SK-N-SH treated with all-trans-retinoic acid at 6 μM for 48 hours (cell line): ENCODE measurements at regions not wholly inside any gene's neighbourhood (a gene's known extent, or its start where the extent isn't known, plus 50 kb on each side); places are given as distances from the start of the nearest gene placed in this dataset.

Experiments used
- ATAC-seq: fragments of 200-7000 bp; cut with Tn5 transposase; 3 replicates; pipeline ENCODE4 v1.9.1; 2020; ENCODE audit warnings: mild to moderate bottlenecking, moderate library complexity
- BACH2 ChIP-seq: fragments of 250-450 bp; sonication (Bioruptor Pico); IDR thresholded peaks from 2 replicates; pipeline ENCODE4 v1.9.0; 2021; ENCODE audit warnings: mild to moderate bottlenecking, borderline replicate concordance
- ESRRG ChIP-seq: fragments of 250-450 bp; sonication (Bioruptor Pico); IDR thresholded peaks from 2 replicates; pipeline ENCODE4 v1.6.1; 2021; ENCODE audit warnings: mild to moderate bottlenecking
- GLIS3 ChIP-seq: fragments of 250-450 bp; sonication (Bioruptor Pico); IDR thresholded peaks from 2 replicates; pipeline ENCODE4 v1.5.0; 2020; ENCODE audit warnings: mild to moderate bottlenecking, moderate library complexity
- ISL1 ChIP-seq: fragments of 250-450 bp; sonication (Bioruptor Pico); IDR thresholded peaks from 2 replicates; pipeline ENCODE4 v2.1.2; 2022; ENCODE audit warnings: mild to moderate bottlenecking, moderate library complexity
- OSR1 ChIP-seq: fragments of 250-450 bp; sonication (Bioruptor Pico); IDR thresholded peaks from 2 replicates; pipeline ENCODE4 v1.8.0; 2022; ENCODE audit warnings: moderate library complexity, mild to moderate bottlenecking, inconsistent platforms
- PPARA ChIP-seq: fragments of 250-450 bp; sonication (Bioruptor Pico); IDR thresholded peaks from 2 replicates; pipeline ENCODE4 v1.5.0; 2020; ENCODE audit warnings: mild to moderate bottlenecking, borderline replicate concordance
- SNAI2 ChIP-seq: fragments of 250-450 bp; sonication (Bioruptor Pico); IDR thresholded peaks from 2 replicates; pipeline ENCODE4 v1.5.0; 2020; ENCODE audit warnings: mild to moderate bottlenecking, moderate library complexity
- TCF4 ChIP-seq: fragments of 250-450 bp; sonication (Bioruptor Pico); IDR thresholded peaks from 2 replicates; pipeline ENCODE4 v1.8.0; 2021; ENCODE audit warnings: mild to moderate bottlenecking, moderate library complexity, borderline replicate concordance
- TOX ChIP-seq: fragments of 250-450 bp; sonication (Bioruptor Pico); IDR thresholded peaks from 2 replicates; pipeline ENCODE4 v1.8.0; 2021; ENCODE audit warnings: mild to moderate bottlenecking, moderate library complexity, borderline replicate concordance
- ZFP3 ChIP-seq: fragments of 250-450 bp; sonication (Bioruptor Pico); IDR thresholded peaks from 2 replicates; pipeline ENCODE4 v1.5.0; 2020; ENCODE audit warnings: mild to moderate bottlenecking, moderate library complexity
- ZFP30 ChIP-seq: fragments of 450-650 bp; formaldehyde crosslinking; IDR thresholded peaks from 2 replicates; pipeline ENCODE4 v1.5.0; 2022; ENCODE audit warnings: mild to moderate bottlenecking, moderate library complexity
- ZNF565 ChIP-seq: fragments of 450-650 bp; formaldehyde crosslinking; conservative IDR thresholded peaks from 2 replicates; pipeline ENCODE4 v1.5.0; 2020; ENCODE audit warnings: low read depth, mild to moderate bottlenecking, moderate library complexity
- ZNF70 ChIP-seq: fragments of 450-650 bp; formaldehyde crosslinking; IDR thresholded peaks from 2 replicates; pipeline ENCODE4 v1.5.0; 2020; ENCODE audit warnings: mild to moderate bottlenecking, moderate library complexity
- TF ChIP-seq, protein P1 (sequence below): fragments of 250-450 bp; sonication (Bioruptor Pico); IDR thresholded peaks from 2 replicates; pipeline ENCODE4 v1.5.1; 2020; ENCODE audit warnings: low read depth, mild to moderate bottlenecking, moderate library complexity
- TF ChIP-seq, protein P2 (sequence below): fragments of 250-450 bp; sonication (Bioruptor Pico); IDR thresholded peaks from 2 replicates; pipeline ENCODE4 v1.5.0; 2020; ENCODE audit warnings: mild to moderate bottlenecking, moderate library complexity
- TF ChIP-seq, protein P3 (sequence below): fragments of 250-450 bp; sonication (Bioruptor Pico); IDR thresholded peaks from 2 replicates; pipeline ENCODE4 v1.5.1; 2021; ENCODE audit warnings: mild to moderate bottlenecking, moderate library complexity
- TF ChIP-seq, protein P4 (sequence below): fragments of 250-450 bp; sonication (Bioruptor Pico); IDR thresholded peaks from 2 replicates; pipeline ENCODE4 v1.8.0; 2020; ENCODE audit warnings: mild to moderate bottlenecking, moderate library complexity, borderline replicate concordance

DNA sequence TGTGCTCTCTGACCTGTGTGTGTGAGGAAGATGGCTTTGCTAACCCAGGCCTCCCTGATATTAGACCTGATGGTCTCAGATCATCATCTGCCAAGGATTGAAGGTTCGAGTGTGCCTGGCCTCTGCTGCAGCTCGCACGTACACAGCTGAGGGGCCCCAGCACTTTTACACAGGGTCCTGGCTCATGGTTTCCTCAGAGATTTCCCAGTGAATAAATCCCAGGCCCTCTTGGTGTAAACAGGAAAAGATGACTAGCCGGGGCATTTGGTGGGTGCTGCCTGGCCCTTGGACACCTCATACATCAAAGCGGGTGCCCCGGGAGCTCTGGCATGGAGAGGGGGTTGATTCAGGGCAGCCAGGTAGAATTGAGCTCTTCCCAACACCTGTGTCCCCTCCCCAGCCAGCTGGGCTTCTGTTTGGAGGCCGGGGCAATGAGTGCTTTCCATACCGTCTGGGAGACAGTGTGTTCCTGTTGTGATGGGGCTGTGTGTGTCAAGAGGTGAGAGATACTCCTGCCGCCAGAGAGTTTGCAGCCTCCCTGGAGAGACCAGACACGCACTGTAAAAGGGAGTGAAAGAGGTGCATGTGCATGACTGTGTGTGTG, 72.5 kb upstream of the TLE3 start:
- no peak for ATAC-seq
- TF ChIP-seq GLIS3 (CRISPR knock-in tag) (no peak), ZNF70 (no peak), ISL1 (CRISPR knock-in tag) (no peak)
- TF ChIP-seq, protein P1, sequence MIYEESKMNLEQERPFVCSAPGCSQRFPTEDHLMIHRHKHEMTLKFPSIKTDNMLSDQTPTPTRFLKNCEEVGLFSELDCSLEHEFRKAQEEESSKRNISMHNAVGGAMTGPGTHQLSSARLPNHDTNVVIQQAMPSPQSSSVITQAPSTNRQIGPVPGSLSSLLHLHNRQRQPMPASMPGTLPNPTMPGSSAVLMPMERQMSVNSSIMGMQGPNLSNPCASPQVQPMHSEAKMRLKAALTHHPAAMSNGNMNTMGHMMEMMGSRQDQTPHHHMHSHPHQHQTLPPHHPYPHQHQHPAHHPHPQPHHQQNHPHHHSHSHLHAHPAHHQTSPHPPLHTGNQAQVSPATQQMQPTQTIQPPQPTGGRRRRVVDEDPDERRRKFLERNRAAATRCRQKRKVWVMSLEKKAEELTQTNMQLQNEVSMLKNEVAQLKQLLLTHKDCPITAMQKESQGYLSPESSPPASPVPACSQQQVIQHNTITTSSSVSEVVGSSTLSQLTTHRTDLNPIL (CRISPR knock-in tag), result no peak
- TF ChIP-seq, protein P2, sequence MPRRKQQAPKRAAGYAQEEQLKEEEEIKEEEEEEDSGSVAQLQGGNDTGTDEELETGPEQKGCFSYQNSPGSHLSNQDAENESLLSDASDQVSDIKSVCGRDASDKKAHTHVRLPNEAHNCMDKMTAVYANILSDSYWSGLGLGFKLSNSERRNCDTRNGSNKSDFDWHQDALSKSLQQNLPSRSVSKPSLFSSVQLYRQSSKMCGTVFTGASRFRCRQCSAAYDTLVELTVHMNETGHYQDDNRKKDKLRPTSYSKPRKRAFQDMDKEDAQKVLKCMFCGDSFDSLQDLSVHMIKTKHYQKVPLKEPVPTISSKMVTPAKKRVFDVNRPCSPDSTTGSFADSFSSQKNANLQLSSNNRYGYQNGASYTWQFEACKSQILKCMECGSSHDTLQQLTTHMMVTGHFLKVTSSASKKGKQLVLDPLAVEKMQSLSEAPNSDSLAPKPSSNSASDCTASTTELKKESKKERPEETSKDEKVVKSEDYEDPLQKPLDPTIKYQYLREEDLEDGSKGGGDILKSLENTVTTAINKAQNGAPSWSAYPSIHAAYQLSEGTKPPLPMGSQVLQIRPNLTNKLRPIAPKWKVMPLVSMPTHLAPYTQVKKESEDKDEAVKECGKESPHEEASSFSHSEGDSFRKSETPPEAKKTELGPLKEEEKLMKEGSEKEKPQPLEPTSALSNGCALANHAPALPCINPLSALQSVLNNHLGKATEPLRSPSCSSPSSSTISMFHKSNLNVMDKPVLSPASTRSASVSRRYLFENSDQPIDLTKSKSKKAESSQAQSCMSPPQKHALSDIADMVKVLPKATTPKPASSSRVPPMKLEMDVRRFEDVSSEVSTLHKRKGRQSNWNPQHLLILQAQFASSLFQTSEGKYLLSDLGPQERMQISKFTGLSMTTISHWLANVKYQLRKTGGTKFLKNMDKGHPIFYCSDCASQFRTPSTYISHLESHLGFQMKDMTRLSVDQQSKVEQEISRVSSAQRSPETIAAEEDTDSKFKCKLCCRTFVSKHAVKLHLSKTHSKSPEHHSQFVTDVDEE (CRISPR knock-in tag), result no peak

DNA sequence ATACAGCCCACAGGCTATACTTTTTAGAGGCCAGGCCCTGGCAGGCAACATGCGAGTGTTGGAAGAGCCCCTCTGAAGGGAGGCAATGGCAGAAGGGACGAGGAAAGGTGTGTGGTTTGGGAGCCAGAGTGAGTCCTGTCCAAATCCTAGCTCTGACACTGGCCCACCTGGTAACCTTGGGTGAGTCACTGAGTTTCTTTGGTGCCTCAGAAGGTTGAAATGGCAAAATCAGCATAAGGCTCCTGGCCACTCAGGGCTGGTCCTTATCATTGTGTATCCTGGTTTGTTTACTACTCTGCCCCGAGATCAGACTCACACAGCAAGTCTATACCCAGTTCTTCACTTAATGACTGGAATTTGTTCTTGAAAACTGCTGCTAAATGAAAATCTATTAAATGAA, 71.4 kb upstream of the TLE3 start:
- ATAC-seq, result no peak
- TF ChIP-seq, protein P2 (CRISPR knock-in tag), result no peak
- no peak for TF ChIP-seq ZNF70
- TF ChIP-seq OSR1 (CRISPR knock-in tag), result no peak
- no peak for TF ChIP-seq TOX
- TF ChIP-seq ESRRG (CRISPR knock-in tag), result no peak
- TF ChIP-seq, protein P1 (CRISPR knock-in tag), result no peak
- TF ChIP-seq, protein P3, sequence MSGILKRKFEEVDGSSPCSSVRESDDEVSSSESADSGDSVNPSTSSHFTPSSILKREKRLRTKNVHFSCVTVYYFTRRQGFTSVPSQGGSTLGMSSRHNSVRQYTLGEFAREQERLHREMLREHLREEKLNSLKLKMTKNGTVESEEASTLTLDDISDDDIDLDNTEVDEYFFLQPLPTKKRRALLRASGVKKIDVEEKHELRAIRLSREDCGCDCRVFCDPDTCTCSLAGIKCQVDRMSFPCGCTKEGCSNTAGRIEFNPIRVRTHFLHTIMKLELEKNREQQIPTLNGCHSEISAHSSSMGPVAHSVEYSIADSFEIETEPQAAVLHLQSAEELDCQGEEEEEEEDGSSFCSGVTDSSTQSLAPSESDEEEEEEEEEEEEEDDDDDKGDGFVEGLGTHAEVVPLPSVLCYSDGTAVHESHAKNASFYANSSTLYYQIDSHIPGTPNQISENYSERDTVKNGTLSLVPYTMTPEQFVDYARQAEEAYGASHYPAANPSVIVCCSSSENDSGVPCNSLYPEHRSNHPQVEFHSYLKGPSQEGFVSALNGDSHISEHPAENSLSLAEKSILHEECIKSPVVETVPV (CRISPR knock-in tag), result no peak
- no peak for TF ChIP-seq GLIS3 (CRISPR knock-in tag)
- TF ChIP-seq, protein P4, sequence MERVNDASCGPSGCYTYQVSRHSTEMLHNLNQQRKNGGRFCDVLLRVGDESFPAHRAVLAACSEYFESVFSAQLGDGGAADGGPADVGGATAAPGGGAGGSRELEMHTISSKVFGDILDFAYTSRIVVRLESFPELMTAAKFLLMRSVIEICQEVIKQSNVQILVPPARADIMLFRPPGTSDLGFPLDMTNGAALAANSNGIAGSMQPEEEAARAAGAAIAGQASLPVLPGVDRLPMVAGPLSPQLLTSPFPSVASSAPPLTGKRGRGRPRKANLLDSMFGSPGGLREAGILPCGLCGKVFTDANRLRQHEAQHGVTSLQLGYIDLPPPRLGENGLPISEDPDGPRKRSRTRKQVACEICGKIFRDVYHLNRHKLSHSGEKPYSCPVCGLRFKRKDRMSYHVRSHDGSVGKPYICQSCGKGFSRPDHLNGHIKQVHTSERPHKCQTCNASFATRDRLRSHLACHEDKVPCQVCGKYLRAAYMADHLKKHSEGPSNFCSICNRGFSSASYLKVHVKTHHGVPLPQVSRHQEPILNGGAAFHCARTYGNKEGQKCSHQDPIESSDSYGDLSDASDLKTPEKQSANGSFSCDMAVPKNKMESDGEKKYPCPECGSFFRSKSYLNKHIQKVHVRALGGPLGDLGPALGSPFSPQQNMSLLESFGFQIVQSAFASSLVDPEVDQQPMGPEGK (CRISPR knock-in tag), result no peak
- TF ChIP-seq ISL1 (CRISPR knock-in tag), result no peak
- no peak for TF ChIP-seq ZFP30 (CRISPR knock-in tag)
- no peak for TF ChIP-seq PPARA
- TF ChIP-seq BACH2 (CRISPR knock-in tag), result no peak
- TF ChIP-seq ZNF565 (CRISPR knock-in tag), result no peak
- no peak for TF ChIP-seq ZFP3 (CRISPR knock-in tag)

DNA sequence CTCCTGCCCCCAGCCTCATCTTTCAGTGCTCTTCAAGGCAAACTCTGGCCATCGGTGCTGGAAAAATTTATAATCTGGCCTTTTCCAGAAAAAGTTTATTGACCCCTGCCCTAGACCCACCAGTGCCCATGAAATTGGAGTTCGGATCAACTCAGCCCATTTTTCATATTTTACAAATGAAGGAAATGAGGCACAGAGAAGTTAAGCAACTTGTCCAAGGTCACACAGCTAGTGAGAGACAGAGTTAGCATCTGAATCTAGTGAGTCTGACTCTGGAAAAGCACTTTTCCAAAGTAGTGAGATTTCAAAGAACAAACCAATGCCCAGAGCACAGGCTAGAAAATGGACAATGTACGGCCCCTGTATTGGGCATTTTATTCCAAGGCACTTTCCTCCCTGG, 69.4 kb upstream of the TLE3 start:
- ATAC-seq, result no peak
- TF ChIP-seq OSR1 (CRISPR knock-in tag), result no peak
- TF ChIP-seq GLIS3 (CRISPR knock-in tag), result no peak
- no peak for TF ChIP-seq ZNF70
- no peak for TF ChIP-seq ZNF565 (CRISPR knock-in tag)
- TF ChIP-seq TCF4 (CRISPR knock-in tag), result no peak
- TF ChIP-seq SNAI2 (CRISPR knock-in tag), result no peak
- no peak for TF ChIP-seq ESRRG (CRISPR knock-in tag)
- TF ChIP-seq, protein P4 (CRISPR knock-in tag), result no peak
- TF ChIP-seq, protein P3 (CRISPR knock-in tag), result no peak
- TF ChIP-seq, protein P2 (CRISPR knock-in tag), result no peak
- no peak for TF ChIP-seq ZFP30 (CRISPR knock-in tag)
